GM12892 (cell line): ENCODE measurements at regions not wholly inside any gene's neighbourhood (a gene's known extent, or its start where the extent isn't known, plus 50 kb on each side); places are given as distances from the start of the nearest gene placed in this dataset.

Source experiments
- POLR2A ChIP-seq: IDR thresholded peaks from 2 replicates; pipeline ENCODE4 v1.6.1; 2011; ENCODE audit warnings: low read depth, low read length, control low read depth
- POLR2AphosphoS5 ChIP-seq: IDR thresholded peaks from 2 replicates; pipeline ENCODE4 v1.6.1; 2011; ENCODE audit warnings: low read depth, low read length, control low read depth
- TAF1 ChIP-seq: IDR thresholded peaks from 2 replicates; pipeline ENCODE4 v1.6.1; 2011; ENCODE audit warnings: low read depth, mild to moderate bottlenecking, control low read depth, low read length, borderline replicate concordance

DNA sequence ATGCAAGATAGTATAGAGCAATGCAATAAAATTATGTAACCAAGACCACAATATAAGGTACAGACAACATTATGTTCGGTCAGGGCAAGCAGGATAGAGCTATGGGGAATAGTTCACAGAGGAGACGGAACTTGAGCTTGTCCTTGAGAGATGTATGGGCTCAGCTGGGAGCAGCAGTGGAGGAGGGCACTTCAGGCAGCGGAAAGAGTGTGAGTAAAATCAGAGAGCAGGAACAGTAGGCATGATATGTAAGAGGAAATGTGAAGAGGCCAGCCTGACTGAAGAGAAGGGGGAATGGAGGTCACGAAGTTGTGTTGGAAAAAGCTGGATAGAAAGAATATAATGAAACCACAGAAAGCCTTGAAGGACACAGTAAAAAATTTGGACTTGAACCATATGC is 217.2 kb upstream of the NOCT start:
- no peak for TF ChIP-seq POLR2A
- no peak for TF ChIP-seq TAF1
- no peak for TF ChIP-seq POLR2AphosphoS5
